HG03025 (cell line): ENCODE measurements at regions not wholly inside any gene's neighbourhood (a gene's known extent, or its start where the extent isn't known, plus 50 kb on each side); places are given as distances from the start of the nearest gene placed in this dataset.
"Not testable (repeated sequence)": the region's sequence is repeated elsewhere in the genome, so short reads cannot be mapped to it uniquely, and the experiment has no call there.

ENCODE experiments used
- ATAC-seq: cut with Tn5 transposase; IDR thresholded peaks from one replicate; pipeline ENCODE4 v1.9.1; 2021; ENCODE audit warnings: mild to moderate bottlenecking, moderate library complexity; ENCODE audit not compliant: unreplicated experiment, low FRiP score

GRCh38 chr4:169934794-169935429 is 91.3 kb downstream of the MFAP3L start:
- no peak for ATAC-seq

- no peak for ATAC-seq
Measured at GRCh38 chr4:169933531-169933930, 92.7 kb downstream of the MFAP3L start.

DNA sequence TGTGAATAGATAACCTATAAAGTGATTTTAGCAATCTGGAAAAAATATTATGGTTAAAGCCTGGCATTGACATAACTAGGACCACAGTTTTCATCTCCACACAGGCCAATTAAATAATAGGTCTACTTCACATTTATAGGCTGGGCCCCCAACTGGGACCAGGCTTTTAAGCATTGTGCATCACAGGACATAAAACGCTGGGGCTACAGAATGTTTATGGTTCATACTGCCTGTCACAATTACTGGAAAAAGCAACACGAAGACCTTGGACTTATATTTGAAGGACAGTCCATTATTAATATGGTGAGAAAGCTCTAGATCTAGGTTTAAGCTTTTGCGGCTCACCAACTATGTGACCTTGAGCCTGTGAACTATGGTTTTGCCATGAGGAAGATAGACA is 94.2 kb downstream of the MFAP3L start:
- ATAC-seq, result no peak

DNA sequence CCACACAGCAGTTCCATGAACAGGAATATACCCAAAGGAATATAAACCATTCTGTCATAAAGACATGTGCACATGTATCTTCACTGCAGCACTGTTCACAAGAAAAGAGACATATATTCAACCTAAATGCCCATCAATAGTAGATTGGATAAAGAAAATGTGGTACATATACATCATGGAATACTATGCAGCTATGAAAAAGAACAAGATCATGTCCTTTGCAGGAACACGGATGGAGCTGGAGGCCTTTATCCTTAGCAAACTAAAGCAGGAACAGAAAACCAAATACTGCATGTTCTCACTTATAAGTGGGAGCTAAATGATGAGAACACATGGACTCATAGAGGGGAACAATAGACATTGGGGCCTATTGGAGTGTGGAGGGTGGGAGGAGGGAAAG is 95.4 kb downstream of the MFAP3L start:
- not testable (repeated sequence) for ATAC-seq

DNA sequence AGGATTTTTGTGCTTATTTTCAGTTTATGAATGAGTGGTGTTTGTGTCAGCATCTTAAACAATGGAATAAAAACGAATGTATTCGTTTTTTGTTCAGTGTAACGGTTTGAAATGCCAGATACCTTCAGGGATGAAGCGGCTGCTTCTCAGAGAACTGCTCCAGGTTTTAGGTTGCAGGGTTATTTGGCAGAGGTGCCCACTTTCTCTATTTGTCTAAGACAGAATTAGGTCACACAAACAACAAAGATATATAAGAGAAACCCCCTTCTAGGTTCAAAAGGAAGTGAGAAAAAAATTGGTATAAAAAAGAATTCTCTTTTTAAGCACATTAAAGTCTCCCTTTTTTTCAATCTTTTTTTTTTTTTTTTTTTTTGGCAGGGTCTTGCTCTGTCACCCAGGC is 98.9 kb downstream of the MFAP3L start:
- no peak for ATAC-seq

- ATAC-seq, result no peak
Measured at GRCh38 chr4:169925678-169926077, 100.5 kb downstream of the MFAP3L start.

DNA sequence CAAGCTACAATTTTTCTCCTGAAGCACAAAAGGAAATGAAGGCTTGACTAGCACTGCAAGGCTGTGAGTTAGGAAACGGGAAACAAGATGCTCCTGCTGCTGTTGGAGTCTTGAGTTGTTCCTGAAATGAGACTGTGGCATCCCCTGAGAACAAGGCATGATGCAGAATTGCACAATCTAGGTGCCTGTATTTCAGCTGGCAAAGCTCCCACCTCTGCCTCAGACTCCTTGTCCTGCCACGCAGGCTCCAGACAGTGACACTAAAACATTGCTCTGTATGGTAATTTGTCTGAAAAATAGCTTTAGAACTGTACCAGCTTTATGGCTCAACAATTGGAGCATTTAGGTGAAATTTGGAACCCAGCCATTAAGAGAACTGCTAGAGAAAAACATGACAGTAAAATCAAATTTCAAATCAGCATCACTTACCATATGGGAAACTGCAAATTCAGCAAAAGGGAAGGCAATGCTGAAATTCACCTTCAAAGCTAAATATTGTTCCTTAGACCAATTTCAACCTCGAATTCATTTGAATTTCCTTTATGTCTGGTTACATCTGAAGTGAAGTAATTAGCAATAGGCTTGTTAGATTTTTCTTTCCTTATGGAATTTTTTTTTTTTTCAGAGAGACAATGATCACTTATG is 103.4 kb downstream of the MFAP3L start:
- no peak for ATAC-seq

DNA sequence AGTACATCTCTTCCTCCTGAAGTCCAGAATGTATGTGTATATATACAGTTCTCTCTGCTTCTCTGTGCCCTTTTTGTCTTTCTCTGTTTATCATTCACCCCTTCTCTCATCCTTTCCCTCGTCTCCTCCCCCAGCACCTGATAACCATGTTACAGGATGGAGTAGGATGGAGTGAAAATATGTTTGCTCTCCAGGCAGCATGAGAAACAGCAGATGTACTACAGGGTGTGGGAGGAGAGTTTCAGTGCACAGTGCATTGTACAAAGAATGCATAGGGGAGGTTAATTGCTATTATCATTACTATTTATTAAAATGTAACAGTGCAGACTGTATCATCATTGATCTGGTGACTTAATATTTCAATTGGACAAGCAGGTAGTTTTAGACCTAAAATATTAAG is 104.5 kb downstream of the MFAP3L start:
- ATAC-seq, result no peak

GRCh38 chr4:169921237-169921636 is 105.0 kb downstream of the MFAP3L start:
- no peak for ATAC-seq

- not testable (repeated sequence) for ATAC-seq
Measured at GRCh38 chr4:169919194-169920124, 106.7 kb downstream of the MFAP3L start.

GRCh38 chr4:169915545-169915944 is 110.7 kb downstream of the MFAP3L start:
- ATAC-seq, result no peak

GRCh38 chr4:169914866-169915265 is 111.3 kb downstream of the MFAP3L start:
- ATAC-seq, result no peak

- no peak for ATAC-seq
Measured at GRCh38 chr4:169912996-169913395, 113.2 kb downstream of the MFAP3L start.

- ATAC-seq, result no peak
Measured at GRCh38 chr4:169909897-169910296, 116.3 kb downstream of the MFAP3L start.

- no peak for ATAC-seq
Measured at GRCh38 chr4:169909479-169909878, 116.7 kb downstream of the MFAP3L start.

- no peak for ATAC-seq
Measured at GRCh38 chr4:169907705-169908104, 118.5 kb downstream of the MFAP3L start.

GRCh38 chr4:169906821-169907220 is 119.4 kb downstream of the MFAP3L start:
- no peak for ATAC-seq

DNA sequence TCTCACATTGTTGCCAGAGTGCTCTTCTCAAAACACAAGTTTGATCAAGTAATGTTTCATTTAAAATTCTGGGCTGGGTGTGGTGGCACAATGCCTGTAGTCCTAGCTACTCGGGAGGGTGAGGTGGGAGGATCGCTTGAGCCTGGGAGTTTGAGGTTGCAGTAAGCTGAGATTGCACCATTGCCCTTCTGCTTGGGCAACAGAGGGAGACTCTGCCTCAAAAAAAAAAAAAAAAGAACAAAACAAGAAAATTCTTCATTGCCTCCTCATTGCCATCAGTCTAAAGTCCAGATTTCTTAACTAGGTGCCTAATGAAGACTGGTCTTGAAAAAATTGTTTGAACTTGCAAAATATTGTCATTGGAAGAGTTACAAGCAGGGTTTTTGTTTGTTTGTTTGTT is 120.1 kb downstream of the MFAP3L start:
- no peak for ATAC-seq

GRCh38 chr4:169902658-169903345 is 123.4 kb downstream of the MFAP3L start:
- ATAC-seq, result no peak

GRCh38 chr4:169900241-169900845 is 125.9 kb downstream of the MFAP3L start:
- no peak for ATAC-seq
